Urinary bladder (tissue), 3 donors: ENCODE measurements at regions not wholly inside any gene's neighbourhood (a gene's known extent, or its start where the extent isn't known, plus 50 kb on each side); places are given as distances from the start of the nearest gene placed in this dataset.
"Not testable (repeated sequence)": the region's sequence is repeated elsewhere in the genome, so short reads cannot be mapped to it uniquely, and the experiment has no call there.

Source experiments
- DNase-seq: peaks from one replicate; pipeline ENCODE4 v3.0.0-alpha.2; 2015; ENCODE audit errors: extremely low spot score
- H3K27ac ChIP-seq: one replicate; pipeline ENCODE4 v1.5.1; 2013; ENCODE audit warnings: low read depth, mild to moderate bottlenecking, moderate library complexity
- H3K36me3 ChIP-seq: one replicate; pipeline ENCODE4 v1.6.1; 2013; ENCODE audit warnings: mild to moderate bottlenecking, moderate library complexity; ENCODE audit not compliant: insufficient read depth
- H3K4me1 ChIP-seq: one replicate; pipeline ENCODE4 v1.6.1; 2013; ENCODE audit warnings: mild to moderate bottlenecking, moderate library complexity; ENCODE audit not compliant: insufficient read depth
- H3K4me3 ChIP-seq: one replicate; pipeline ENCODE4 v1.5.1; 2013; ENCODE audit warnings: low read depth, low read length
- WGBS: extraction: QIAGEN DNeasy Blood & Tissue Kit; methylation state at CpG from one replicate; pipeline ENCODE4 v1.1.7; 2013; 5-methylcytosine and 5-hydroxymethylcytosine counted together
- donor health status: healthy with polysubstance abuse.
- donor health status: healthy.

DNA sequence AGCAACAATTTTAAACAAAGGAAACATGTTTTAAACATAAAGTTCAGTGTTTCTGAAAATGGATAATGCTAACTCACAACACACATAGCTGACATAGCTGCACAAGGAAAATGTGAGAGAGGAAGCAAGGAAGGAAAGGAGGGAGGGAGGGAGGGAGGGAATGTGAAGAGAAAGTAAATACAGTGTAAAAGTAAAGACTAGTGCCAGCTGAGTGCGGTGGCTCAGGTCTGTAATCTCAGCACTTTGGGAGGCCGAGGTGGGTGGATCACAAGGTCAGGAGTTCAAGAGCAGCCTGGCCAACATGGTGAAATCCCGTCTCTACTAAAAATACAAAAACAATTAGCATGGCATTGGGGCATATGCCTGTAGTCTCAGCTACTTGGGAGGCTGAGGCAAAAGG is 373.7 kb upstream of the CXADR start:
- peak overlapping the region; percentile 45 for H3K4me3 ChIP-seq
- not testable (repeated sequence) for H3K4me1 ChIP-seq, DNase-seq, H3K36me3 ChIP-seq, H3K27ac ChIP-seq
- WGBS = 22% methylated on average over 3 of the region's 3 CpGs

DNA sequence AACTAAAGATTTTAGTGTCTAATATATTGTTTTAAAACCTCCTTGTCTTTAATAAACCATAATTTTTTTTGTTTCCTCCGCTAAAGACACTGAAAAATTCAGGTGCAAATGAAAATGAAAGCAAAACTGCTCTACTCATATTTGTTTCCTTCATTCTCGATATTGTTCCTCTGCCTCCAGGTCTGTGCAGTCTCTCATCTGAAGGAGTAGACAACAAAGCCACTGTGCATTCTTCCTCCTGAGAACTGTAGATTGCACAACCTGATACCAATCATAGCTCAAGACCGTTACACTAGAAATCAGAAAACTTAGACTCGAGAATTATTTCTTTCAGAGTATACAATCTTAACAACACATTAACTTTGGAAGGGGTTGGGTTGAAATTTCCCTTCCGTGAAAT is 373.1 kb upstream of the CXADR start:
- Histone ChIP-seq H3K4me1 (no peaks in the 10 kb centered on the region), H3K27ac (no peak overlapping the region), H3K4me3 (peak overlapping the region; percentile 45), H3K36me3 (no peaks in the 10 kb centered on the region)
- DNase-seq = no peak
- 39% methylated on average over 5 of the region's 5 CpGs for WGBS

DNA sequence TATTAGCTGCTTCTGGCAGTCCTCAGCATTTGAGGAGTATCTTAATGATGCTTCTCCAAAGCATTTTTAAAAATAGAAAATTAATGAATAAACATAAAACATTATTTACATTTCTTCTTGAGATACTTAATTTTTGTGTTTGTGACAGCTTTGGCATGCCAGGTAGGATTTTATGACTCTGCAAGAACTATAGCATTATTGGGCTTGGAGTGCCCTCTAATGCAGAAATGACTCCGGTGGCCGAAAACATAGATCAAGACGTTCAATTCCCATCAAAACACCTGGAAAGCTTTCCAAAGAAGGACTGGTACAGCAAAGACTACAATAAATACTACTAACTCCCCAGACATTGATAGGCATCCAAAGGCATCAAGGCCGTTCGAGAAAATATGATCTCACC is 366.4 kb upstream of the CXADR start:
- no peaks in the 10 kb centered on the region for H3K4me1 ChIP-seq
- H3K27ac ChIP-seq = no peak overlapping the region
- H3K36me3 ChIP-seq = no peaks in the 10 kb centered on the region
- DNase-seq = no peak
- H3K4me3 ChIP-seq = no peak overlapping the region
- 87% methylated on average over 5 of the region's 5 CpGs for WGBS

DNA sequence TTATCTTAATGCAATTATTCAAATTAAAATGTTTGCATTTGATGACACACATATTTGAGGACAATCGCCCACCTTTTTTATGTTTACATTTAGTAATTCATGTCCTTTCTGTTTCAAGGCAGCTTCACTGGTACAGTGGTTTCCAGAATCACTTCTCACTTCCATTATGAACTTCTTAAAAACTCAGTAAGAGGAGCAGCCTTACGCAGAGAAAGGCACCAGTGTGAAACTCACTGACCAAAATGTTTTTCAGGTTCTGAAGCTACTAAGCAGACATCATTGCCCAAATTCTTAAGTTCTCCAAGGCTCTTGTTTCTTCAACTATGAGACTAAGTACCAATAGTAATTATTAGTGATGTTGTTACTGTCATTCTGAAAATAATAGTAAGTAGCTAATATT is 353.1 kb upstream of the CXADR start:
- 59% methylated on average over 2 of the region's 2 CpGs for WGBS
- Histone ChIP-seq H3K36me3 (no peaks in the 10 kb centered on the region), H3K4me1 (no peaks in the 10 kb centered on the region), H3K27ac (no peak overlapping the region), H3K4me3 (no peak overlapping the region)
- no peak for DNase-seq

DNA sequence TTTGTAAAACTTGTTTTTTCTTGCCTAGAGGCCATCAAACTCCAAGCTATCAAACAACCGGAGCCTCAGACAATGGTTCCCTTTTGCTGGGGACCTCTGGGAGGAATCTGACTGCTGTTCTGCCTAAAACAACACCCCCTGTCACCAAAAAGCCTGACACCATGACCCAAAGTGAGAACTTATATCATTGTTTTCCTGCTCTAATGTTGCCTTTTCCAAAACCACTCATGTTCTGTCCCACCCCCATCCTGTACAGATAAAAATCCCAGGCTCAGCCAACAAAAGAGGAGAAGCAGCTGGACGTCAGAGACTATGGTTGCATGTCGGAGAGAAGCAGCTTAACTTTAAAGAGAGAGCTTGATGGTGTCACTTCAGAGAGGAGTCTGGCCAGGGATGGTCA is 327.2 kb upstream of the CXADR start:
- 58% methylated on average over 3 of the region's 3 CpGs for WGBS
- Histone ChIP-seq H3K27ac (no peak overlapping the region), H3K4me1 (no peaks in the 10 kb centered on the region), H3K36me3 (no peaks in the 10 kb centered on the region), H3K4me3 (no peak overlapping the region)
- DNase-seq = no peak

DNA sequence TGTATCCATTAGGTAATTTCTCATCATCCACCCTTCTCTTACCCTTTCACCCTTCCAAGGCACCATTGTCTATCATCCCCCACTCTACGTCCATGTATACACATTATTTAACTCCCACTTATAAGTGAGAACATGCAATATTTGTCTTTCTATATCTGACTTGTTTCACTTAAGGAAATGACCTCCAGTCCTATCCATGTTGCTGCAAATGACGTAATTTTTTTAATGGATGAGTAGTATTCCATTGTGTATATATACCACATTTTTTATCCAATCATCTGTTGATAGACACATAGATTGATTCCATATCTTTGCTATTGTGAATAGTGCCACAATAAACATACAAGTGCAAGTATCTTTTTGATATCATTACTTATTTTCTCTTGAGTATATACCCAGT is 322.9 kb upstream of the CXADR start:
- H3K4me1 ChIP-seq = no peaks in the 10 kb centered on the region
- WGBS = 91% methylated on average over 2 of the region's 2 CpGs
- no peaks in the 10 kb centered on the region for H3K36me3 ChIP-seq
- DNase-seq = no peak
- H3K4me3 ChIP-seq = no peak overlapping the region
- no peak overlapping the region for H3K27ac ChIP-seq

DNA sequence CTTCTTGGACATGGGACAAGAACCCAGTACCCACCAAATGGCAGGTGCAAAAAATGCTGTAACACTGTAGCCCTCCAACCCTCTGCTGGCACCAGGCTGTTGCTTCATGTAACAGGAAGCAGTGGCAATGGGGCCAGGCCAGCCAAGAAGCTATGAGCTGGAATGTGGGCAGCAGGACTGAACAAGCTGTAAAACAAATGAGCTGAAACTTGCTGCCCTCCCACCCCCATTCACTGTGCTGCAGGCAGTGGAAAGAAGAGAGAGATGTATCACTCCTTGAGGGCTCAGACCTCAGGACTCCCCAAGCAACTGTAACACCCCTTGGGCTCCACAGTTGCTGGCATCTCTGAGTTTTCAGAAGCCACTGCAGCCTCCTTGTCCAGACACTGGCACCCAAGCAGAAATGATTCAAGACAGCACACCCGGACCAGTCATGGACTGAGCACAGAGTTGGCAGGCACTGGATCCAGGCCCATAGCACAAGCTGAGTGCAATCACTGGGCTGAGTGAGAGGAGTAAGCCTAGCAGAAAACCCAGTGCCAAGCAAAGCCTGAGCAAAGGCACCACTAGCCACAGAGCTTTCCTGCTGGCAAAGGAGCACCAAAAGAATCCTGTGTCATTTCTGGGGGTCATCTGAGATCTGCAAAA is 321.4 kb upstream of the CXADR start:
- H3K36me3 ChIP-seq = no peaks in the 10 kb centered on the region
- WGBS = 78% methylated on average over 1 of the region's 1 CpG
- no peak overlapping the region for H3K27ac ChIP-seq
- no peak for DNase-seq
- H3K4me3 ChIP-seq = no peak overlapping the region
- H3K4me1 ChIP-seq = no peaks in the 10 kb centered on the region

DNA sequence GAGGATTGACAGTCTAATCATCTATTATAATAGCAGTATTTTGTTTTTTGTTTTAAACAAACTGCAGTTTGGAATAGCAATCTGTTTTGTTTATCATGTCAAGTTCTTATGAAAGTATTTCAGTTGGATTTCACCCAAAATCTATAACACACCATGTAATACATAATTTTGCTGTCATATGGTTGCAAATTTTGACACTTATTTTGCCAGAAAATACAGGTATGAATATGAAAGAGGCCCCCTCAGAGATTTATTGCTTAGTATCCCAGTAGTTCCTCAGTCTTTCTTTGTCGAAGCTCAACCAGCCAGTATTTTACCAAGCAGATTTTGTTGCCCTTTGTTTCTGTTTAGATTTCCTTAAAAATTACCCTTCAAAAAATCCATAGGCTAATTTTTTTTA is 317.5 kb upstream of the CXADR start:
- no peaks in the 10 kb centered on the region for H3K36me3 ChIP-seq
- no peak for DNase-seq
- H3K4me1 ChIP-seq = no peaks in the 10 kb centered on the region
- 57% methylated on average over 1 of the region's 1 CpG for WGBS
- no peak overlapping the region for H3K27ac ChIP-seq
- no peak overlapping the region for H3K4me3 ChIP-seq

DNA sequence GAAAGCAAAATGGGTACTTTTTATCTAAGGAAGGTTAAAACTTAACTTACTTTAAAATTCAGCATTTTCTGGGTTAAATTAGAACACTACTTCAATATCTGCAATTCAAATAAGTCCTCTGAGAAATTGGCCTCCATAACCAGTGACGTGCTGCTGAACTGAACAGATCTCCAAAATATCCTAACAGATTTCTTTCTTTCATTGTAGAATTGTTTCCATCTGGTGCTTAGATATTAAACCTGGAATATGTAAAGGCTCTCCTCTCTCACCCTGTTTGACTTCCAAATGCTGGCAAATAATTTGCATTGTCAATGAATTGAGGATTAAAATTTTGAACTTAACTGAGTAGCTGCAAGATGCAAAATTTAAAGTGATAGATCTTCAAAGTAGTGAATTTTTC is 316.9 kb upstream of the CXADR start:
- WGBS = 25% methylated on average over 1 of the region's 1 CpG
- Histone ChIP-seq H3K36me3 (no peaks in the 10 kb centered on the region), H3K4me3 (no peak overlapping the region), H3K4me1 (no peaks in the 10 kb centered on the region), H3K27ac (no peak overlapping the region)
- peak; percentile 13 for DNase-seq

DNA sequence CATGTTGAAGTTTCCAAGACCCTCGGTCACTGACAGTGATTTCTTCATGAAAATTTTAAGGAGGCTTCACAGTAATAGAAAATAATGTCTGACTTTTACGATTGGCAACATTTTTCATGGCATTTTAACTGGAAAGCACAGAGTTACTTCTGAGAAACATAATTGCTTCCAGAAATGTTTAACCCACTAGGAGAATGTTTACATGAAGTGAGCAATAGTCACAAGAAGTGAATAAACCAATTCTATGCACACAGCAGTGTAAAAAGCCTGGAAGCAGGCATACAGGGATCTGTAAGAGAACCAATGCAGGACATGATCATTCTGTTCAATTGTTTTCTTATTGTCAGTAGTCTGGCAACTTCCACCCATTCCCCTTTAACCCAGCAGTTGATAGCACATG is 316.2 kb upstream of the CXADR start:
- H3K36me3 ChIP-seq = no peaks in the 10 kb centered on the region
- DNase-seq = no peak
- no peak overlapping the region for H3K4me3 ChIP-seq
- no peaks in the 10 kb centered on the region for H3K4me1 ChIP-seq
- 39% methylated on average over 2 of the region's 2 CpGs for WGBS
- H3K27ac ChIP-seq = no peak overlapping the region

DNA sequence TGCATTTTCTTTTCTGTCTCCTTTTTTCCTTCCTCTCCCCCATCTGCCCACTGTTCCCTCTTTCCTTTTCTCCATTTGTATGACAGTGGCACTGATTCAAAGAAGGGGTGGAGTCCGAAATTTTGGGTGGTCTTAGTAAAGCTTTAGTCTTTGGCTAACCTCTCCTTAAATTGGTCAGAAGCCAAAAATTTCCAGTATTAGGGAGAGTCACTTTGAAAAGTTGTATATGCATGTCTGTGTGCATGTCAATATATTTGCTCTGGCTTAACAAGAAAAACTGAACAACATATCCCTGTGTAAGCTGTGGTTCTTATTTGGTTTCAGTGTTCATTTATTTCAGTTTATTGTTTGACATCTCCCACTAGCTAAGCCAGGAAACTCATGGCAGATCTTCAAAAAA is 314.8 kb upstream of the CXADR start:
- 44% methylated on average over 1 of the region's 1 CpG for WGBS
- Histone ChIP-seq H3K36me3 (no peaks in the 10 kb centered on the region), H3K4me3 (no peak overlapping the region), H3K4me1 (no peaks in the 10 kb centered on the region), H3K27ac (no peak overlapping the region)
- peak; percentile 57 for DNase-seq

DNA sequence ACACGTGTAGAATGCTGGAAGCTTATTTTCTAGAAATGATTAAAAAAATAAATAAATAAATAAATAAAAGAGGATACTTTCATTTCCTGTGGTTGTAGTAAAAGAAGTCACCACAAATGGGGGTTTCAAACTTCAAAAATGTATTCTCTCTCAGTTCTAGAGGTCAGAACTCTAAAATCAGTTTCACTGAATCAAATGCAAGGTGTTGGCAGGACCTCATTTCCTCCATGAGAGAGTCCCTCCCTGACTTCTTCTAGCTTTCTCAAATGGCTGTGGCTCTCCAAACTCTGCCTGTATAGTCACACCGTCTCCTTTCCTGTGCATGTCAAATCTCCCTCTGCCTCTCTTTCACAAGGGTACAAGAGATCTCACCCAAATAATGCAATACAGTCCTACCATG is 312.6 kb upstream of the CXADR start:
- 94% methylated on average over 2 of the region's 2 CpGs for WGBS
- Histone ChIP-seq H3K4me3 (no peak overlapping the region), H3K4me1 (no peaks in the 10 kb centered on the region), H3K36me3 (no peaks in the 10 kb centered on the region), H3K27ac (no peak overlapping the region)
- no peak for DNase-seq

DNA sequence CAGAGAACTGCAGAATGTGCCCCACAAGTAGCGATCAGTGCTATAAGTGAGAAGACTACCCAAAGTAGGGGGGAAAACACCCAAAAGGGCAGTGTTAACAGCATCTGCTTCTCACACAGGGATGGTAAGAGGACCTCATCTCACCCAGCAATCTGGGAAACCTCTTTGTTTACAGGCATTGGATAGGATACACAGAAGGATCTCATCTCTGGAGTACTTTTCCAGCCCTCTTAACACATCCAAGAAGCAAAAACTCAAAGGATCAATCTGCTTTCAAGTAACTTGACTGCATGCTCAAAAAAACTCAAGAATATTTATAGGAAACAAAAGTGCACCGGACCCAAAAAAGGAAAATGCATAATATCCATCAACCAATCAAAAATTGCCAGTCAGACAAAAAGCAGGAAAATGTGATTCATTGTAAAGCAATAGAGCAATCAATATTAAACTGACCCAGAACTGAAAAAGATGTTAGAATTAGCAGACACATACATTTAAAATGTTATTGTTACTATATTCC is 311.0 kb upstream of the CXADR start:
- 70% methylated on average over 2 of the region's 2 CpGs for WGBS
- Histone ChIP-seq H3K4me1 (no peaks in the 10 kb centered on the region), H3K4me3 (no peak overlapping the region), H3K27ac (no peak overlapping the region), H3K36me3 (no peaks in the 10 kb centered on the region)
- DNase-seq = no peak

DNA sequence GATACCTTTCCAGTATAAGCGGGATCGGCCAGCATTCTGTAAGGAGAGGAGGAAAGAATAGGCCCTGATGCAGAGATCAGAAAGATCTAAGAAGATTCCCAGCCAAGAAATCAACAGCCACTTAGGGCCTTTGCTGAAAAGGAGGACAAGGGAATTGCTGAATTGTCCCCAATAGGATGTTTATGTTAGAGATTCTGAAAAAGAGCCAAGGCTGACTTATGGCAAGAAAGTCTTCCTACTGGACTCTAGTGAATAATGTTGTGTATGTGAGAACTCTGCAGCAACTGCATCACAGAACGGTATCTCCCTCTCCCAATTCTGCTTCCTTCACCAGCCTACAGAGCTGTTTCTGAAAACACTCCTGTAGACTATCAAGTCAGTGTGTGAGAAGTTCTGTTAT is 298.0 kb upstream of the CXADR start:
- DNase-seq = no peak
- no peak overlapping the region for H3K27ac ChIP-seq
- 79% methylated on average over 3 of the region's 3 CpGs for WGBS
- no peak overlapping the region for H3K4me3 ChIP-seq
- no peaks in the 10 kb centered on the region for H3K4me1 ChIP-seq
- H3K36me3 ChIP-seq = no peaks in the 10 kb centered on the region

DNA sequence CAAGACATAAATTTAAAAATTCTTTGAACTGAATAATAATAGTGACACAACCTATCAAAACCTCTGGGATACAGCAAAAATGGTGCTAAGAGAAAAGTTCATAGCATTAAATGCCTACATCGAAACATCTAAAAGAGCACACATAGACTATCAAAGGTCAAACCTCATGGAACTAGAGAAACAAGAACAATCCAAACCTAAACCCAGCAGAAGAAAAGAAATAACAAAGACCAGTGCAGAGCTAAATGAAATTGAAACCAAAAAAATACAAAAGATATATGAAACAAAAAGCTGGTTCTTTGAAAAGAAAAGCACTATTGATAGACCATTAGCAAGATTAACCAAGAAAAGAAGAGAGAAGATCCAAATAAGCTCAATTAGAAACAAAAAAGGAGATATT is 293.8 kb upstream of the CXADR start:
- H3K4me1 ChIP-seq, DNase-seq, H3K27ac ChIP-seq, H3K36me3 ChIP-seq, H3K4me3 ChIP-seq: not testable (repeated sequence)
- 94% methylated on average over 1 of the region's 1 CpG for WGBS
